SU-DHL-6 (cell line): ENCODE measurements at regions not wholly inside any gene's neighbourhood (a gene's known extent, or its start where the extent isn't known, plus 50 kb on each side); places are given as distances from the start of the nearest gene placed in this dataset.

Experiments used
- H2AFZ ChIP-seq: fragments of 200-600 bp; sonication (generic); 2 replicates; pipeline ENCODE4 v1.6.1; 2014; ENCODE audit warnings: low read depth, mild to moderate bottlenecking, moderate library complexity, mixed read lengths, antibody characterized with exemption, low read length; ENCODE audit not compliant: severe bottlenecking
- H3F3A ChIP-seq: fragments of 200-600 bp; shearing (Covaris generic); 2 replicates; pipeline ENCODE4 v1.6.0; 2016; ENCODE audit warnings: antibody characterized with exemption, mild to moderate bottlenecking; ENCODE audit not compliant: insufficient read depth
- H3K27ac ChIP-seq: fragments of 200-600 bp; sonication (generic); 2 replicates; pipeline ENCODE4 v1.5.1; 2016; ENCODE audit warnings: low read depth, mild to moderate bottlenecking, low read length, moderate library complexity, mixed read lengths
- H3K27me3 ChIP-seq: fragments of 200-600 bp; sonication (generic), shearing (Covaris generic); 2 replicates; pipeline ENCODE4 v1.6.0; 2014; ENCODE audit warnings: mild to moderate bottlenecking, low read length
- H3K36me3 ChIP-seq: fragments of 200-600 bp; sonication (generic); 2 replicates; pipeline ENCODE4 v1.6.1; 2014; ENCODE audit warnings: mild to moderate bottlenecking, low read length, mixed read lengths
- H3K4me2 ChIP-seq: fragments of 300-600, 200-600 bp; shearing (Covaris generic), sonication (generic); 2 replicates; pipeline ENCODE4 v1.6.0; 2014; ENCODE audit warnings: low read length, low read depth, mild to moderate bottlenecking; ENCODE audit not compliant: poor library complexity, severe bottlenecking
- H3K4me3 ChIP-seq: fragments of 200-600 bp; sonication (generic); 2 replicates; pipeline ENCODE4 v1.5.1; 2014; ENCODE audit warnings: antibody characterized with exemption, low read length, mild to moderate bottlenecking, mixed read lengths; ENCODE audit not compliant: insufficient read depth, poor library complexity, severe bottlenecking
- H3K79me2 ChIP-seq: fragments of 200-600 bp; sonication (generic); 2 replicates; pipeline ENCODE4 v1.6.1; 2014; ENCODE audit warnings: mild to moderate bottlenecking, low read length, moderate library complexity; ENCODE audit not compliant: insufficient read depth
- H3K9ac ChIP-seq: fragments of 200-600 bp; sonication (generic); 2 replicates; pipeline ENCODE4 v1.7.0; 2014; ENCODE audit warnings: mild to moderate bottlenecking, low read length
- H3K9me2 ChIP-seq: fragments of 200-600 bp; sonication (generic); replicated peaks from 2 replicates; pipeline ENCODE4 v1.6.1; 2014; ENCODE audit warnings: low read length; ENCODE audit not compliant: insufficient read depth
- H3K9me3 ChIP-seq: fragments of 200-600 bp; sonication (generic); 2 replicates; pipeline ENCODE4 v1.6.1; 2014; ENCODE audit warnings: low read length, mixed read lengths; ENCODE audit not compliant: insufficient read depth
- H4K20me1 ChIP-seq: fragments of 200-600 bp; sonication (generic); 2 replicates; pipeline ENCODE4 v1.6.1; 2014; ENCODE audit warnings: low read depth, mild to moderate bottlenecking, antibody characterized with exemption, low read length, moderate library complexity, mixed read lengths
- EZH2phosphoT487 ChIP-seq: fragments of 200-600 bp; sonication (generic), shearing (Covaris generic); conservative IDR thresholded peaks from 2 replicates; pipeline ENCODE4 v1.6.1; 2018; ENCODE audit warnings: mild to moderate bottlenecking, antibody characterized with exemption, low read length, moderate library complexity, mixed read lengths
- TF ChIP-seq, protein P1 (sequence below): fragments of 200-600 bp; sonication (generic); IDR thresholded peaks from one replicate; pipeline ENCODE4 v1.5.1; 2017; ENCODE audit warnings: antibody characterized with exemption, mild to moderate bottlenecking, low read length, moderate library complexity; ENCODE audit not compliant: insufficient read depth, poor library complexity, severe bottlenecking

DNA sequence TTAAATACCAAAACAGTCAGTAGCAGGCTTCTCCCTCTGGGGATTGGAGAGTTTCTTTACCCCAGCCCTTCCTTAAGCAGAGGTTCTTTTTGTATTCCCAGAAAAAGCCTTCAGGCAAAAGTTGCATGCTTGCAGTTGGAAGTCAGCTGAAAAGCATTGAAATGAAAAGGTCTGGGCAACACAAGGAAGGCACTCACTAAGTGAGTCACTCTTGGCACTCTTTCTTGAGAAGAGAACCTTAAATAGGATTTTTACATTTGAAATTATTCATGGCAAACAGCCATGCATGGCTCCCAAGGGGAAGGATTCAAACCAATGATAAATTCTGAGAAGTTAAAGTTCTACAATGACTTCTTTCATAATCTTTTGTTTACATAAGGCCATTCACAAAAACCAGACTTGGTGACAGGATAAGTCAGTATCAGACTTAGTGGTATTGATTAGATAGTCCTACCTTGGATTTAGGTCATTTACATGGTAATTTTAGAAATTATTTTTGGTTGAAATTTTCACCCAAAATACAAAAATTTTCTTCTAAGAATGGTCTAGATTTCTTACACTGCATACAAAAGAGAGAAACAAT is 2068.9 kb downstream of the PCDH7 start:
- H3K9me2 ChIP-seq, result no peaks in the 10 kb centered on the region
- no peaks in the 10 kb centered on the region for H3F3A ChIP-seq
- TF ChIP-seq EZH2phosphoT487, result no peak
- TF ChIP-seq, protein P1, sequence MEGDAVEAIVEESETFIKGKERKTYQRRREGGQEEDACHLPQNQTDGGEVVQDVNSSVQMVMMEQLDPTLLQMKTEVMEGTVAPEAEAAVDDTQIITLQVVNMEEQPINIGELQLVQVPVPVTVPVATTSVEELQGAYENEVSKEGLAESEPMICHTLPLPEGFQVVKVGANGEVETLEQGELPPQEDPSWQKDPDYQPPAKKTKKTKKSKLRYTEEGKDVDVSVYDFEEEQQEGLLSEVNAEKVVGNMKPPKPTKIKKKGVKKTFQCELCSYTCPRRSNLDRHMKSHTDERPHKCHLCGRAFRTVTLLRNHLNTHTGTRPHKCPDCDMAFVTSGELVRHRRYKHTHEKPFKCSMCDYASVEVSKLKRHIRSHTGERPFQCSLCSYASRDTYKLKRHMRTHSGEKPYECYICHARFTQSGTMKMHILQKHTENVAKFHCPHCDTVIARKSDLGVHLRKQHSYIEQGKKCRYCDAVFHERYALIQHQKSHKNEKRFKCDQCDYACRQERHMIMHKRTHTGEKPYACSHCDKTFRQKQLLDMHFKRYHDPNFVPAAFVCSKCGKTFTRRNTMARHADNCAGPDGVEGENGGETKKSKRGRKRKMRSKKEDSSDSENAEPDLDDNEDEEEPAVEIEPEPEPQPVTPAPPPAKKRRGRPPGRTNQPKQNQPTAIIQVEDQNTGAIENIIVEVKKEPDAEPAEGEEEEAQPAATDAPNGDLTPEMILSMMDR, result no peak
- no peaks in the 10 kb centered on the region for H3K36me3 ChIP-seq
- no peak overlapping the region for H3K27ac ChIP-seq
- H3K4me2 ChIP-seq, result no peak overlapping the region
- no peak overlapping the region for H3K4me3 ChIP-seq
- no peaks in the 10 kb centered on the region for H4K20me1 ChIP-seq
- H3K9me3 ChIP-seq, result no peaks in the 10 kb centered on the region
- H2AFZ ChIP-seq, result no peak overlapping the region
- H3K27me3 ChIP-seq, result no peaks in the 10 kb centered on the region
- H3K9ac ChIP-seq, result no peak overlapping the region
- H3K79me2 ChIP-seq, result no peaks in the 10 kb centered on the region

DNA sequence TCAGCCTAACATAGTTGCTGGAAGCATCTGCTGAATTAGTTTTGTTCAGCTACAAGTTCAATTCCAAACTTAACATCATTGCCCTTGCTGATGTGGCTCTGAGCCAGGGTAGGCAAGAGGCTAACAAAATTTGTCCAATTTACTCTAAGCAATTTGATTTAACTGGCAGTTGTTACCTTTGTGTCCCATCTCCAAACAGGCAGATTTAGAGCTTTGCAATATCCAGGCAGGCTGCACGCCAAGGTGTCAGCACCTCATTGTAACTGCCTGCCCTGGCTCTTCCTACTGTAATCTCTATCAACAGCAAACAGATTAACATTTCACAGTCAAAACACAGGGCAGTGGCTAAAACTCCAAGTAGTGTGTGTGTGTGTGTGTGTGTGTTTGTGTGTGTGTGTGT is 2070.6 kb downstream of the PCDH7 start:
- H3K36me3 ChIP-seq, result no peaks in the 10 kb centered on the region
- H3K27ac ChIP-seq, result no peak overlapping the region
- no peak overlapping the region for H3K4me2 ChIP-seq
- no peaks in the 10 kb centered on the region for H3K79me2 ChIP-seq
- no peak overlapping the region for H3K9ac ChIP-seq
- no peak overlapping the region for H2AFZ ChIP-seq
- no peaks in the 10 kb centered on the region for H3K9me2 ChIP-seq
- H4K20me1 ChIP-seq, result no peaks in the 10 kb centered on the region
- H3K9me3 ChIP-seq, result no peaks in the 10 kb centered on the region
- no peak for TF ChIP-seq EZH2phosphoT487
- TF ChIP-seq, protein P1, result no peak
- no peaks in the 10 kb centered on the region for H3F3A ChIP-seq
- no peaks in the 10 kb centered on the region for H3K27me3 ChIP-seq
- H3K4me3 ChIP-seq, result no peak overlapping the region

DNA sequence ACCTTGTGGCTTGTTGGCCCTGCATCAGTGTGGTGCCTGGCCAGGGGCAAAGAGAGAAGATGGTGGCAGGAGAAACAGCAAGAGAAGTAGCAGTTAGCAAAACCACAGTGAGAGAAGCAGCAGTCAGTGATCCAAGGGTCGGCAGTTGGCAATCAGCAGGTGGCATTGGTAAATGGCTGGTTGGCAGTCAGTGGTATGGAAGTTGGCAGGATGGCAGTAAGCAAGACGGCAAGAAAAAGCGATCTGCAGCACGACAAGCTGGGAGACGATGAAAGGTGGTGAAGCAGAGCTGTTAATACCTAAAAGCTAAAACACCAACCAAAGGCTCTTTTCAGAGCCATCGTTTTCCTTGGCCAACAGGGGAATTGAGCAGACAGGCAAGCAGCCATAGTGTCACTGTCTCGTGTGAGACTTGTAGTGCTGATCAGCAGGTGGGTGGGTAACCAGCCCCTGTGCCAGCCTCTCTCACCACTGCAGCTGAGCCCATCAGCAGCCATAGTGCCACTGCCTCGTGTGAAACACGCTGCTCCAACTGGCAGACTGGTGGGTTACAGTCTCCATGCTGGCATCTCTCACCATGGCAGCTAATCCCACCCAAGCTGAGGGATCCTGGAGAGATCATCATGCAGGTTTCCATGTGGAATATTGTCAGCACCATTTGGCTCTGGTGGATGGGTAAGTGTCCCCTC is 2078.4 kb downstream of the PCDH7 start:
- Histone ChIP-seq H3K4me2 (no peak overlapping the region), H3K9me2 (no peaks in the 10 kb centered on the region), H3K9me3 (no peaks in the 10 kb centered on the region), H2AFZ (no peak overlapping the region), H3K9ac (no peak overlapping the region), H3K36me3 (no peaks in the 10 kb centered on the region), H4K20me1 (no peaks in the 10 kb centered on the region), H3F3A (no peaks in the 10 kb centered on the region), H3K79me2 (no peaks in the 10 kb centered on the region), H3K4me3 (no peak overlapping the region), H3K27ac (no peak overlapping the region), H3K27me3 (no peaks in the 10 kb centered on the region)
- TF ChIP-seq, protein P1, result no peak
- no peak for TF ChIP-seq EZH2phosphoT487
